ENCODE measurements at regions not wholly inside any gene's neighbourhood (a gene's known extent, or its start where the extent isn't known, plus 50 kb on each side); places are given as distances from the start of the nearest gene placed in this dataset.

DNA sequence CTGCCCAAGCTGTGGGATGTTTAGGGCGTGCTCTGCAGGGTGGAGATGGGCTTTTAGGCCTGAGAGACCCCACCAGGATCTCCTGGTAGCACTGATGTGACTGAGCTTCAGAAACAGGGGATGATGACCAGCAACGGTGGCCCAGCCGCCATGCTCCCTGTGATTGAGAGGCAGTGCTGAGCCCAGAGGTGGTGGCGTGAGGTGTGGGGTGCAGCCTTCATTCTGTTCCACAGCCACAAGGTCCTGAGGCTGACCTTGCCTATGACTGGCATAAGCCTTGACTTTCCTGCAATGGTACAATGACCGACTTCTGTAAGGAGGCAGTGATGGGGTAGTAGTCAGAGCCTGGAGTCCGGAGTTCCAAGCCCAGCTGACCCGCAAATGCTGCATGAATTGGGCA, 263.3 kb downstream of the TSN start:
- H3K27ac Mint-ChIP-seq = no peak overlapping the region
- no peak overlapping the region for H3K4me3 Mint-ChIP-seq
- Histone ChIP-seq H4K20me1 (ENCODE audit: insufficient read depth, low read length) (no peaks in the 10 kb centered on the region), H3K27ac (ENCODE audit: low read depth in 1 of 2, low read length in 2 of 2) (no peak overlapping the region), H3K9ac (ENCODE audit: insufficient read depth, low read length, poor library complexity, severe bottlenecking) (no peak overlapping the region), H3K27me3 (ENCODE audit: control insufficient read depth in 2 of 2, insufficient read depth in 2 of 2, low read length in 2 of 2) (no peaks in the 10 kb centered on the region), H3K4me3 (replicated peaks in 1 of 3; ENCODE audit: low read depth in 2 of 3, low read length in 3 of 3) (no peak overlapping the region), H3K4me2 (replicated peaks; ENCODE audit: extremely low read depth, low read length, poor library complexity, severe bottlenecking) (no peak overlapping the region), H3K9me3 (replicated peaks in 1 of 2; ENCODE audit: control insufficient read depth in 1 of 2, insufficient read depth in 1 of 2, low read length in 2 of 2) (no peaks in the 10 kb centered on the region), H3K4me1 (ENCODE audit: control insufficient read depth in 1 of 2, insufficient read depth in 2 of 2, low read length in 2 of 2) (no peaks in the 10 kb centered on the region), H3K79me2 (ENCODE audit: insufficient read depth, low read length) (no peaks in the 10 kb centered on the region), H2AFZ (ENCODE audit: insufficient read depth, low read depth, low read length, poor library complexity, severe bottlenecking) (no peak overlapping the region), H3K36me3 (replicated peaks in 1 of 2; ENCODE audit: control insufficient read depth in 1 of 2, insufficient read depth in 2 of 2, low read length in 2 of 2) (no peaks in the 10 kb centered on the region)
- peaks cover 0 to 2% (median 1%) of the 10 kb centered on the region in 7 donors for H3K9me3 Mint-ChIP-seq
- WGBS (ENCODE audit: insufficient coverage) = 98% methylated on average over 7 of the region's 7 CpGs
- H3K36me3 Mint-ChIP-seq = no peaks in the 10 kb centered on the region
- no peaks in the 10 kb centered on the region for H3K4me1 Mint-ChIP-seq
- TF ChIP-seq CTCF (IDR thresholded peaks at IDR 0.05) = no peak
- DNase-seq = no peak
- intact Hi-C loops (cut with micrococcal nuclease) = no loop called here
- H3K27me3 Mint-ChIP-seq (ENCODE audit: low read depth in 3 of 3) = peaks cover 0 to 6% (median 1%) of the 10 kb centered on the region in 3 donors

- H3K36me3 ChIP-seq (replicated peaks in 1 of 2; ENCODE audit: control insufficient read depth in 1 of 2, insufficient read depth in 2 of 2, low read length in 2 of 2) = no peaks in the 10 kb centered on the region
- no peaks in the 10 kb centered on the region for H3K4me1 ChIP-seq (ENCODE audit: control insufficient read depth in 1 of 2, insufficient read depth in 2 of 2, low read length in 2 of 2)
- H3K27me3 ChIP-seq (ENCODE audit: control insufficient read depth in 2 of 2, insufficient read depth in 2 of 2, low read length in 2 of 2) = no peaks in the 10 kb centered on the region
- H4K20me1 ChIP-seq (ENCODE audit: insufficient read depth, low read length) = no peaks in the 10 kb centered on the region
- Mint-ChIP-seq H3K4me3 (no peak overlapping the region), H3K27ac (no peak overlapping the region), H3K4me1 (no peaks in the 10 kb centered on the region), H3K9me3 (peaks cover 0 to 2% (median 1%) of the 10 kb centered on the region in 7 donors), H3K27me3 (ENCODE audit: low read depth in 3 of 3) (peaks cover 0 to 6% (median 1%) of the 10 kb centered on the region in 3 donors), H3K36me3 (no peaks in the 10 kb centered on the region)
- no peak overlapping the region for H3K4me3 ChIP-seq (replicated peaks in 1 of 3; ENCODE audit: low read depth in 2 of 3, low read length in 3 of 3)
- H3K79me2 ChIP-seq (ENCODE audit: insufficient read depth, low read length) = no peaks in the 10 kb centered on the region
- no peaks in the 10 kb centered on the region for H3K9me3 ChIP-seq (replicated peaks in 1 of 2; ENCODE audit: control insufficient read depth in 1 of 2, insufficient read depth in 1 of 2, low read length in 2 of 2)
- no peak overlapping the region for H2AFZ ChIP-seq (ENCODE audit: insufficient read depth, low read depth, low read length, poor library complexity, severe bottlenecking)
- H3K27ac ChIP-seq (ENCODE audit: low read depth in 1 of 2, low read length in 2 of 2) = no peak overlapping the region
- TF ChIP-seq CTCF (IDR thresholded peaks at IDR 0.05) = no peak
- WGBS (ENCODE audit: insufficient coverage) = 0% methylated on average over 7 of the region's 7 CpGs
- DNase-seq = no peak
- no peak overlapping the region for H3K9ac ChIP-seq (ENCODE audit: insufficient read depth, low read length, poor library complexity, severe bottlenecking)
- intact Hi-C loops (cut with micrococcal nuclease) = no loop called here
- H3K4me2 ChIP-seq (replicated peaks; ENCODE audit: extremely low read depth, low read length, poor library complexity, severe bottlenecking) = no peak overlapping the region
These were observed 264.3 kb downstream of the TSN start for GRCh38 chr2:122019724-122020123.
